Epithelial cell of esophagus (primary cell): ENCODE measurements at regions not wholly inside any gene's neighbourhood (a gene's known extent, or its start where the extent isn't known, plus 50 kb on each side); places are given as distances from the start of the nearest gene placed in this dataset.
"Not testable (repeated sequence)": the region's sequence is repeated elsewhere in the genome, so short reads cannot be mapped to it uniquely, and the experiment has no call there.

Experiments used
- DNase-seq: peaks from one replicate; pipeline ENCODE4 v3.0.0; 2010; ENCODE audit warnings: low read depth
- H3K4me3 ChIP-seq: 2 replicates; pipeline ENCODE4 v1.5.1; 2011; ENCODE audit warnings: mild to moderate bottlenecking, low read length, control low read depth
- TF ChIP-seq, protein P1 (sequence below): IDR thresholded peaks from 2 replicates; pipeline ENCODE4 v1.5.1; 2011; ENCODE audit warnings: low read depth, mild to moderate bottlenecking, low read length, control low read depth, inconsistent platforms; ENCODE audit not compliant: insufficient read depth; ENCODE audit errors: missing control alignments

DNA sequence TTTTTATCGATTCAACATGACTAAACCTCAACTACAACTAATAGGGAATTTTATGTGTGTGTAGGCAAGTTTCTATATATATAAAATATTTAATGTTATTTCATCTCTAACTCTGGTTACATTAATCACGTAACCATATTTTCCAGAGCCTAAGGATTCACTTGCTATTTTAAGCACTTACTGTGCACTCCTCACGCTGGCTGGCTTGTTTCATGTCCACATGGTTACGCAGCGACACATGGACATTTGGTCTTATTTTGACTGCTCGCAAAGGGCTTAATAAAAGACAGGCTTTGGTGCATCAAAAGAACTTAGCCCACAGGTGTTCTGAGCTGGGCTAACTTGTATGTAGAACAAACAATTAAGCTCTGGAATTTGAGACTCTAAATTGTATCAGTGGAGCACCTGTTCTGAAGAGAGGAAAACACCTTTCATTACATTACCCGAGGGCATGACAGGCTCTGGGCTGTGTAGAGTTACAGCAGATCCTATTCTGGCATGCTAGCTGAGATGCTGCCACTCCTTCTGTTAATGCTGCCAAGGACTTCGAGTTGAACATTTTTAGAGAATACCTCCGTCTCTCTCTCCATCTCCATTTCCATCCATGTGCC, 130.0 kb upstream of the NR2F2 start:
- H3K4me3 ChIP-seq: no peak overlapping the region
- TF ChIP-seq, protein P1, sequence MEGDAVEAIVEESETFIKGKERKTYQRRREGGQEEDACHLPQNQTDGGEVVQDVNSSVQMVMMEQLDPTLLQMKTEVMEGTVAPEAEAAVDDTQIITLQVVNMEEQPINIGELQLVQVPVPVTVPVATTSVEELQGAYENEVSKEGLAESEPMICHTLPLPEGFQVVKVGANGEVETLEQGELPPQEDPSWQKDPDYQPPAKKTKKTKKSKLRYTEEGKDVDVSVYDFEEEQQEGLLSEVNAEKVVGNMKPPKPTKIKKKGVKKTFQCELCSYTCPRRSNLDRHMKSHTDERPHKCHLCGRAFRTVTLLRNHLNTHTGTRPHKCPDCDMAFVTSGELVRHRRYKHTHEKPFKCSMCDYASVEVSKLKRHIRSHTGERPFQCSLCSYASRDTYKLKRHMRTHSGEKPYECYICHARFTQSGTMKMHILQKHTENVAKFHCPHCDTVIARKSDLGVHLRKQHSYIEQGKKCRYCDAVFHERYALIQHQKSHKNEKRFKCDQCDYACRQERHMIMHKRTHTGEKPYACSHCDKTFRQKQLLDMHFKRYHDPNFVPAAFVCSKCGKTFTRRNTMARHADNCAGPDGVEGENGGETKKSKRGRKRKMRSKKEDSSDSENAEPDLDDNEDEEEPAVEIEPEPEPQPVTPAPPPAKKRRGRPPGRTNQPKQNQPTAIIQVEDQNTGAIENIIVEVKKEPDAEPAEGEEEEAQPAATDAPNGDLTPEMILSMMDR: no peak
- DNase-seq: no peak

DNA sequence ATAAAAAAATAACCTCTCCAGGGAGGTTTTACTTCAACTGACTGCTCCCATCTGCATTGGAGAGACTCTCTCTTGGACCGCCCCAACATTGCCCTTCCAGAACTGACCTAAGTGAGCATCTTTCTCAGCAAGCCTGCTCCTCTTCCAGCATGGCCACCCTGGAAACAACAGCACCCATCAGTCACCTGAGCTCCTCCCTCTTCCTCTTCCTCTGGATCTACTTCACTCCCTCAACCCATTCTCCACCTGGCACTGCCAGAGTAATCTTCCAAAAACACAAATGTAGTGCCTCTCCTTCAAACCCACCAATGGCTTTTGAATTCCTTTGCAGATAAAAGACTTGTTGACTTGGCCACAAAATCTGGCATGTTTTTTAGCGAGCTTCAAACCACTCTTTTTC, 128.8 kb upstream of the NR2F2 start:
- no peak for DNase-seq
- TF ChIP-seq, protein P1: no peak
- no peak overlapping the region for H3K4me3 ChIP-seq

GRCh38 chr15:96205588-96205987, 124.9 kb upstream of the NR2F2 start:
- DNase-seq: not testable (repeated sequence)

GRCh38 chr15:96207377-96208006, 123.0 kb upstream of the NR2F2 start:
- TF ChIP-seq, protein P1: no peak
- no peak for DNase-seq
- no peak overlapping the region for H3K4me3 ChIP-seq

More at GRCh38 chr15:96205588-96205987, 124.9 kb upstream of the NR2F2 start:
- H3K4me3 ChIP-seq: not testable (repeated sequence)

DNA sequence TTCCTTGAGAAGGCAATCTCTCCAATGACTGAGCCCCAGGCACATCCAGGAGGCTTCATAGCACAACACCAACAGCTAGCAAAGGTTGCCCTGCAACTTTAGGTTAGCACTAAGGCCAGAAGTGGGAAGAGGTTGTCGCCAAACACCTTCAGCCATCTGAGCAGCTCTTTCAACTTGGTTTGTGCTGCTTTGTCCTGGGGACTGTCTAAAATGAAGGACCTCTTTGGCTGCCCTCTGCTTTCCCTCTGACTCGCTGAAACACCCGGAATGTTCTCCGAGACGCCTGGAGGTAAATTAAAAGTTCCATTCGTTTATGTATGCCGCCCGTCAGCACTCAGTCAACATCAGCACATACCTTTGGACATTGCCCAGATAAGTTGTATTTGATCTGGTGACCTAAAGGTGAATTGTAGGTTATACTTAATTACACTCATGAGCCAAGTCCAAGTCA, 121.2 kb upstream of the NR2F2 start:
- DNase-seq: no peak
- TF ChIP-seq, protein P1: no peak
- H3K4me3 ChIP-seq: no peak overlapping the region

DNA sequence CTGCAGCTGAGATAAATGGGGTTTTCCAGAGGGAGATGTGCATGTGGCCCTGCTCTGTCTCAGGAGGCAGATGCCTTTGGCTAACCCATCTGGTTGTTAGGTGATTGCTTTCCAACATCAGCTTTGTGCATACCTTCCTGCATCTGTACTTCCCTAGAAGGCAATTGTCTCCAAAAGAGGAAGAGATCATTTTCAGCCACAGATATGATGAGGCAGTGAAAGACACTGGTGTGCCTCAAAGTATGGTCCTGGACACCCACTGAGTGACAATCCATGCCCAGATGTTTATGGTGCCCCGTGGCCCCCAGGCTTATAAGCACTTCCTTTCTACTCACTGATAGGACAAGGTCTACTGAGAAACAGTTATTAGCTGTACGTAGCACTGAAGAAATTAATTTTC, 117.5 kb upstream of the NR2F2 start:
- TF ChIP-seq, protein P1: no peak
- no peak overlapping the region for H3K4me3 ChIP-seq
- no peak for DNase-seq

- DNase-seq: no peak
- TF ChIP-seq, protein P1: no peak
- no peak overlapping the region for H3K4me3 ChIP-seq
These were observed 116.6 kb upstream of the NR2F2 start for GRCh38 chr15:96213896-96214295.

DNA sequence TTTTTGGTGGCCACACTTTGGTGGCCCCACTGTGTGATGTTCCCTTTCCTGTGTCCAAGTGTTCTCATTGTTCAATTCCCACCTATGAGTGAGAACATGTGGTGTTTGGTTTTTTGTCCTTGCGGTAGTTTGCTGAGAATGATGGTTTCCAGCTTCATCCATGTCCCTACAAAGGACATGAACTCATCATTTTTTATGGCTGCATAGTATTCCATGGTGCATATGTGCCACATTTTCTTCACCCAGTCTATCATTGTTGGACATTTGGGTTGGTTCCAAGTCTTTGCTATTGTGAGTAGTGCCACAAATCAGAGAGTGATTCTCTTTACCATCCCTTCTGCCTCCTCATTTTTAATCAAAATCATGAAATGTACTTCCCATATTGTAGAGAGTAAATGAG, 114.0 kb upstream of the NR2F2 start:
- H3K4me3 ChIP-seq, DNase-seq: not testable (repeated sequence)
